Neural crest cell (in vitro differentiated cells): ENCODE measurements at regions not wholly inside any gene's neighbourhood (a gene's known extent, or its start where the extent isn't known, plus 50 kb on each side); places are given as distances from the start of the nearest gene placed in this dataset.

Experiments
- DNase-seq: peaks from one replicate; pipeline ENCODE4 v3.0.0; 2021; ENCODE audit warnings: low read depth, mixed read lengths, low spot score
- H3K27ac Mint-ChIP-seq: one replicate; pipeline ENCODE4 v1.8.0; 2021; ENCODE audit warnings: mild to moderate bottlenecking, mixed read lengths; ENCODE audit not compliant: unreplicated experiment
- H3K27me3 Mint-ChIP-seq: 2 replicates; pipeline ENCODE4 v1.8.0; 2021; ENCODE audit warnings: low read depth, mild to moderate bottlenecking, mixed read lengths
- H3K36me3 Mint-ChIP-seq: 2 replicates; pipeline ENCODE4 v1.8.0; 2021; ENCODE audit warnings: low read depth, mild to moderate bottlenecking, mixed read lengths
- H3K4me1 Mint-ChIP-seq: 2 replicates; pipeline ENCODE4 v1.8.0; 2021; ENCODE audit warnings: mixed read lengths
- H3K4me3 Mint-ChIP-seq: one replicate; pipeline ENCODE4 v1.8.0; 2021; ENCODE audit warnings: mild to moderate bottlenecking, mixed read lengths
- H3K9me3 Mint-ChIP-seq: 2 replicates; pipeline ENCODE4 v1.8.0; 2021; ENCODE audit warnings: mixed read lengths
- TF ChIP-seq, protein P1 (sequence below): fragments of 200-600 bp; sonication (generic); conservative IDR thresholded peaks from 2 replicates; pipeline ENCODE4 v1.5.0; 2021; ENCODE audit warnings: antibody characterized with exemption, mild to moderate bottlenecking

DNA sequence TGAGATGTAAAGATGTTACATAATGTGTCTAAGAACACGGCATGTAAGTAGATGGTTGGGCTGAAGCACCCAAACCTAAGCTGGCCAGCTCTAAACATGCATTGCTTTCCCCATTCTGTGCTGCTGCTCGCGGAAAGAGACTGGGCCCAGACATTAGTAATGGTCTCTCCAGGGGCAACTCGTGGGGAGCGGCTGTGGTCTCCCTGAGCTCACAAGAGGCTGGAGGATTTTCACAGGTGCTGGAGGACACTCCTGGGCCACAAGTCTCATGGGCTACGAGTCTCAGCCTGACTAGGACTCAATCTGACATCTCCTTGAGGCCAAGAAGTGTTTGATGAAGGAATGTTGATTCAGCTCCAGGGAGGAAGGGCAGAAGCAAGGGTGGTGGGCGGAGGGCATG, 92.7 kb upstream of the PTCH1 start:
- TF ChIP-seq, protein P1, sequence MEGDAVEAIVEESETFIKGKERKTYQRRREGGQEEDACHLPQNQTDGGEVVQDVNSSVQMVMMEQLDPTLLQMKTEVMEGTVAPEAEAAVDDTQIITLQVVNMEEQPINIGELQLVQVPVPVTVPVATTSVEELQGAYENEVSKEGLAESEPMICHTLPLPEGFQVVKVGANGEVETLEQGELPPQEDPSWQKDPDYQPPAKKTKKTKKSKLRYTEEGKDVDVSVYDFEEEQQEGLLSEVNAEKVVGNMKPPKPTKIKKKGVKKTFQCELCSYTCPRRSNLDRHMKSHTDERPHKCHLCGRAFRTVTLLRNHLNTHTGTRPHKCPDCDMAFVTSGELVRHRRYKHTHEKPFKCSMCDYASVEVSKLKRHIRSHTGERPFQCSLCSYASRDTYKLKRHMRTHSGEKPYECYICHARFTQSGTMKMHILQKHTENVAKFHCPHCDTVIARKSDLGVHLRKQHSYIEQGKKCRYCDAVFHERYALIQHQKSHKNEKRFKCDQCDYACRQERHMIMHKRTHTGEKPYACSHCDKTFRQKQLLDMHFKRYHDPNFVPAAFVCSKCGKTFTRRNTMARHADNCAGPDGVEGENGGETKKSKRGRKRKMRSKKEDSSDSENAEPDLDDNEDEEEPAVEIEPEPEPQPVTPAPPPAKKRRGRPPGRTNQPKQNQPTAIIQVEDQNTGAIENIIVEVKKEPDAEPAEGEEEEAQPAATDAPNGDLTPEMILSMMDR = no peak
- no peak for DNase-seq
- Mint-ChIP-seq H3K4me3 (no peak overlapping the region), H3K36me3 (no peaks in the 10 kb centered on the region), H3K9me3 (no peaks in the 10 kb centered on the region), H3K27me3 (no peaks in the 10 kb centered on the region), H3K27ac (peak overlapping the region; percentile 81), H3K4me1 (peaks cover 34% of the 10 kb centered on the region)

DNA sequence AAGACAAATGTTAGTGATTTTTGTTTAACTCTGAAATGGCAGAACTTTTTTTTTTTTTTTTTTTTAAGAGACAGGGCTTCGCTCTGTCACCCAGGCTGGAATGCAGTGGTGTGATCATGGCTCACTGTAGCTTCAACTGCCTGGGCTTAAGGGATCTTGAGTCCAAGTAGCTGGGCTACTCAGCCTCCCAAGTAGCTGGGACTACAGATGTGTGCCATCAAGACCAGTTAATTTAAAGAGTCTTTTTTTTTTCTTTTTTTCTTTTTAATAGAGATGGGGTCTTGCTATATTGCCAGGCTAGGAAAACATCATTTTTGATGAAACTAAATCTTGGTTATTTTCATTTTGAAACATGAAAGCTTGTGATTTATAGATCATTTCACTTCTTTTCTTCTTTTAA, 91.6 kb upstream of the PTCH1 start:
- Mint-ChIP-seq H3K36me3 (no peaks in the 10 kb centered on the region), H3K4me3 (no peak overlapping the region), H3K9me3 (no peaks in the 10 kb centered on the region), H3K27ac (no peak overlapping the region), H3K4me1 (peaks cover 35% of the 10 kb centered on the region), H3K27me3 (no peaks in the 10 kb centered on the region)
- DNase-seq = no peak
- TF ChIP-seq, protein P1 = no peak

DNA sequence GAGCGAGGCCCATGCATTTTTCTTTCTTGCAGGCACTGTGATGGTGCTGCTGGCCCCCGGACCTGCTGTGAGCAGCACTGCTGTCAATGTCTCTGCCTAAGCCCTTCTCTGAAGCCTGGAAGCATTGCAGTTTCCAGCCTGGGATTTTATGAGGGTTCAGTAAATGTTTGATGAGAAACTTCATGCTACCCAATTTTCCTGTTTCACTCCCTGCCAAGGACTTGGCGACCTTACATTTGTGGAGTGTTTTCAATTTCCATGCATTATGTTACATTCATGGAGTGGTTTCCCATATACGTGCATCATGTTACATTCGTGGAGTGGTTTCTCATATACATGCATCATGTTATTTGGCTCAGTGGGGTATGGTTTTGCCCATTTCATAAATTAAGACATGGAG, 90.7 kb upstream of the PTCH1 start:
- H3K4me3 Mint-ChIP-seq = no peak overlapping the region
- H3K36me3 Mint-ChIP-seq = no peaks in the 10 kb centered on the region
- H3K27me3 Mint-ChIP-seq = no peaks in the 10 kb centered on the region
- no peak for DNase-seq
- peak overlapping the region; percentile 19 for H3K27ac Mint-ChIP-seq
- no peaks in the 10 kb centered on the region for H3K9me3 Mint-ChIP-seq
- TF ChIP-seq, protein P1 = no peak
- H3K4me1 Mint-ChIP-seq = peaks cover 35% of the 10 kb centered on the region

DNA sequence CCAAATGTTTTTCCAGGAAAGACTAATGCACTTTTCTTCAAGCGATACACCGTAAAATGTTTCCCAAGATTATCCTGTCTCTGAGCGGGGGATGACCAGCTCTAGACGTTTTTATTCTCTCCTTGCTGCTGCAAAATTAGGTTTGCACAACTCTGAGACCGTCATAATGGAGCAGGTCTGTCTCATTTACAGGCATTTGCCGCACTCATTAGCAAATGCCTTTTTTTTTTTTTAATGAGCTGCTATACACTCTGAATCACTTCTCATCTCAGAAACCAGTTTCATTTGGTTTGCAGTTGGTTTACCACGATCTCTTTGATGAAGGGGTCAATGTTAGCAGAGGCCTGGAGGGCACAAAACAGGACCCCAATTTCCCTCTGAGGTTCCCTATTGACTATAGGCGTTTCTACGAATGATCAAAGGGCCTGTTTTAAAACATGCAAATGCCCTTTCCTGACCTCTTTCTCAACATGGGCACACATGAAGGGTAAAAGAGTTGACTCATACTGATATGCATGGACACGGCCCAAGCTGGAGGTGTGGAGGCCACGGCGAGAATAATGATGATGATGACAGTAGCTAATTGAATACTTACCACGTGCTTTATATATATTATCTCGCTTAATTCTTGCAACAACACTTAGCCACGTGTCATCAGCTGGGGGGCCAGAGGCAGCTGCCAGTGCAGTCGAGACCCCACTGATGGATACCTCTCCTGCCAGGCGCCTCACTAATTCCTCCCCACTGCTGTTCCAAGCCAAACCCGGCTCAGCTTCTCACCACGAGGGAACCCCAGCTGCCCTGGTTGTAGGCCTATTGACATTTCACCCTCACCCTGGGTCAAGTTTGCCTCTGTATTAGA, 89.9 kb upstream of the PTCH1 start:
- Mint-ChIP-seq H3K36me3 (no peaks in the 10 kb centered on the region), H3K4me3 (peak overlapping the region; percentile 29), H3K27ac (peak overlapping the region; percentile 67), H3K9me3 (no peaks in the 10 kb centered on the region), H3K4me1 (peaks cover 35% of the 10 kb centered on the region), H3K27me3 (no peaks in the 10 kb centered on the region)
- TF ChIP-seq, protein P1 = no peak
- DNase-seq = no peak

DNA sequence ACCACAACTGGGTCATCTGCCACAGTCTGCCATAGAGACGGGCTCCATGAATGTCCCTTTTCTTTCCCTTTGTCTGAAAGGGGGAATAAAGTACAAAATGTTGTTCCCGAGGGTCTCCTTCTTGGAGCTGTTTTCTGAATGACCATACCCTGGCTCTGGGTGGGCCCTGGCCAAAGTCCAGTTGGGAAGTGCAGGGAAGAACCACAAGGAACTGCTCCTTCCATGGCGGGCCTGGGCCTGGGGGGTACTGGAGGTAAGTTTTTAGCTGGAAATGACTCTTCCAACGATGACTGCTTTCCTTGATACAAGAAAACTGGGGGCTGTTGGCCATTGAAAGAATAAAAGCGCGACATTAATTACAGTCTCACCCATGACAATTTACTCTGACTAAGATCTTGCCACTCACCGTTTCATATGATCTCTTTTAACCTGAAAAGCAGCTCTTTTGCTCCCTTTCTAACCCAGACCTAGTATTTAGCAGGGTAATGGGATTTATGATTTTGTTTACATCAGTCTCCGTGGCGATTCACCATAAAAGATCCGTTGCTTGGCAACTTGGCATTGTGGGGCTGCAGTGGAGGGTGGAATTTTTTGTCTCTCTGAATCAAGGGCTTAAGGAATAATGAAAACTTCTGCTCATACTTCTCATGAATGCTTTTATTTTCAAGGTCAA, 89.2 kb upstream of the PTCH1 start:
- H3K27me3 Mint-ChIP-seq = no peaks in the 10 kb centered on the region
- H3K4me1 Mint-ChIP-seq = peaks cover 35% of the 10 kb centered on the region
- TF ChIP-seq, protein P1 = no peak
- H3K4me3 Mint-ChIP-seq = peak overlapping the region; percentile 29
- no peaks in the 10 kb centered on the region for H3K9me3 Mint-ChIP-seq
- DNase-seq = no peak
- peak overlapping the region; percentile 20 for H3K27ac Mint-ChIP-seq
- H3K36me3 Mint-ChIP-seq = no peaks in the 10 kb centered on the region
